SK-N-SH (cell line): ENCODE measurements at regions not wholly inside any gene's neighbourhood (a gene's known extent, or its start where the extent isn't known, plus 50 kb on each side); places are given as distances from the start of the nearest gene placed in this dataset.

Experiments used
- EP300 ChIP-seq, 2 experiments: IDR thresholded peaks; 2 replicates each; pipeline versions ENCODE4 v1.4.0 to v1.6.1; 2012; ENCODE audit warnings: borderline replicate concordance in 1 of 2, low read depth in 1 of 2, low read length in 1 of 2
- EZH2phosphoT487 ChIP-seq: fragments of 200-600 bp; sonication (generic); IDR thresholded peaks from 2 replicates; pipeline ENCODE4 v1.6.1; 2017; ENCODE audit warnings: low read depth, mixed run types, mild to moderate bottlenecking, antibody characterized with exemption, moderate library complexity, borderline replicate concordance
- NFIC ChIP-seq: IDR thresholded peaks from 2 replicates; pipeline ENCODE4 v1.4.0; 2012; ENCODE audit warnings: borderline replicate concordance
- NRF1 ChIP-seq: IDR thresholded peaks from 2 replicates; pipeline ENCODE4 v1.6.1; 2012; ENCODE audit warnings: low read depth, mild to moderate bottlenecking, low read length
- POLR2AphosphoS5 ChIP-seq: IDR thresholded peaks from 2 replicates; pipeline ENCODE4 v1.6.1; 2012; ENCODE audit warnings: low read depth, low read length
- REST ChIP-seq: IDR thresholded peaks from 2 replicates; pipeline ENCODE4 v1.6.1; 2012; ENCODE audit warnings: mild to moderate bottlenecking, low read depth, low read length, moderate library complexity
- RXRA ChIP-seq: IDR thresholded peaks from 2 replicates; pipeline ENCODE4 v1.4.0; 2012; ENCODE audit warnings: low read depth, mild to moderate bottlenecking, borderline replicate concordance
- TF ChIP-seq, protein P1 (sequence below): IDR thresholded peaks from 2 replicates; pipeline ENCODE4 v1.4.0; 2012; ENCODE audit warnings: low read depth, borderline replicate concordance
- TF ChIP-seq, protein P2 (sequence below): fragments of 200-600 bp; sonication (generic); IDR thresholded peaks from 2 replicates; pipeline ENCODE4 v1.6.1; 2017; ENCODE audit warnings: antibody characterized with exemption, mild to moderate bottlenecking, moderate library complexity

GRCh38 chr5:125992050-125992449 is 431.2 kb upstream of the GRAMD2B start:
- TF ChIP-seq, protein P1, sequence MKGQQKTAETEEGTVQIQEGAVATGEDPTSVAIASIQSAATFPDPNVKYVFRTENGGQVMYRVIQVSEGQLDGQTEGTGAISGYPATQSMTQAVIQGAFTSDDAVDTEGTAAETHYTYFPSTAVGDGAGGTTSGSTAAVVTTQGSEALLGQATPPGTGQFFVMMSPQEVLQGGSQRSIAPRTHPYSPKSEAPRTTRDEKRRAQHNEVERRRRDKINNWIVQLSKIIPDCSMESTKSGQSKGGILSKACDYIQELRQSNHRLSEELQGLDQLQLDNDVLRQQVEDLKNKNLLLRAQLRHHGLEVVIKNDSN, result no peak
- TF ChIP-seq, protein P2, sequence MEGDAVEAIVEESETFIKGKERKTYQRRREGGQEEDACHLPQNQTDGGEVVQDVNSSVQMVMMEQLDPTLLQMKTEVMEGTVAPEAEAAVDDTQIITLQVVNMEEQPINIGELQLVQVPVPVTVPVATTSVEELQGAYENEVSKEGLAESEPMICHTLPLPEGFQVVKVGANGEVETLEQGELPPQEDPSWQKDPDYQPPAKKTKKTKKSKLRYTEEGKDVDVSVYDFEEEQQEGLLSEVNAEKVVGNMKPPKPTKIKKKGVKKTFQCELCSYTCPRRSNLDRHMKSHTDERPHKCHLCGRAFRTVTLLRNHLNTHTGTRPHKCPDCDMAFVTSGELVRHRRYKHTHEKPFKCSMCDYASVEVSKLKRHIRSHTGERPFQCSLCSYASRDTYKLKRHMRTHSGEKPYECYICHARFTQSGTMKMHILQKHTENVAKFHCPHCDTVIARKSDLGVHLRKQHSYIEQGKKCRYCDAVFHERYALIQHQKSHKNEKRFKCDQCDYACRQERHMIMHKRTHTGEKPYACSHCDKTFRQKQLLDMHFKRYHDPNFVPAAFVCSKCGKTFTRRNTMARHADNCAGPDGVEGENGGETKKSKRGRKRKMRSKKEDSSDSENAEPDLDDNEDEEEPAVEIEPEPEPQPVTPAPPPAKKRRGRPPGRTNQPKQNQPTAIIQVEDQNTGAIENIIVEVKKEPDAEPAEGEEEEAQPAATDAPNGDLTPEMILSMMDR, result no peak
- TF ChIP-seq EZH2phosphoT487 (no peak), NFIC (no peak), REST (no peak), EP300 (IDR thresholded peaks at IDR 0.05; ENCODE audit: borderline replicate concordance in 1 of 2, low read depth in 1 of 2, low read length in 1 of 2) (no peak), NRF1 (no peak), RXRA (no peak), POLR2AphosphoS5 (no peak)
